ENCODE measurements at regions not wholly inside any gene's neighbourhood (a gene's known extent, or its start where the extent isn't known, plus 50 kb on each side); places are given as distances from the start of the nearest gene placed in this dataset.

- Histone ChIP-seq H3K27ac (ENCODE audit: insufficient read depth, low read depth, low read length) (no peak overlapping the region), H4K20me1 (replicated peaks; ENCODE audit: control insufficient read depth, extremely low read depth, insufficient read depth, low read length) (no peaks in the 10 kb centered on the region), H3K36me3 (ENCODE audit: control insufficient read depth in 2 of 2, extremely low read depth in 1 of 2, insufficient read depth in 2 of 2, low read length in 2 of 2) (no peaks in the 10 kb centered on the region), H3K9me3 (replicated peaks; ENCODE audit: control insufficient read depth, insufficient read depth, low read length) (no peaks in the 10 kb centered on the region), H3K4me2 (ENCODE audit: insufficient read depth, low read length) (no peak overlapping the region), H3K4me3 (replicated peaks in 1 of 3; ENCODE audit: insufficient read depth in 1 of 3, low read depth in 1 of 3, low read length in 3 of 3) (no peak overlapping the region), H3K4me1 (ENCODE audit: control insufficient read depth, extremely low read depth, insufficient read depth, low read length) (no peaks in the 10 kb centered on the region), H3K79me2 (ENCODE audit: control insufficient read depth, insufficient read depth, low read length) (no peaks in the 10 kb centered on the region), H3K27me3 (ENCODE audit: control insufficient read depth in 2 of 2, insufficient read depth in 2 of 2, low read length in 2 of 2) (no peaks in the 10 kb centered on the region), H3K9me1 (replicated peaks; ENCODE audit: control insufficient read depth, extremely low read depth, insufficient read depth, low read length) (no peaks in the 10 kb centered on the region), H2AFZ (ENCODE audit: low read depth, low read length) (no peak overlapping the region), H3K9ac (replicated peaks; ENCODE audit: extremely low read depth, insufficient read depth, low read length) (no peak overlapping the region)
- dilution Hi-C loops (cut with MboI; ENCODE audit: extremely low pct_ligation_motif_present, low sequenced_read_pairs), result no loop called here
- no TSS peak for BruUV-seq (replicated peaks)
- TF ChIP-seq EZH2 (IDR thresholded peaks at IDR 0.05; ENCODE audit: borderline replicate concordance, low read depth, low read length, severe bottlenecking), result no peak
- no peak for TF ChIP-seq CTCF (IDR thresholded peaks at IDR 0.05; ENCODE audit: extremely low read depth in 1 of 2, insufficient read depth in 1 of 2, low read depth in 1 of 2, low read length in 2 of 2)
- TF ChIP-seq JUN (IDR thresholded peaks at IDR 0.05; ENCODE audit: borderline replicate concordance, insufficient read depth, insufficient read length, low read depth), result no peak
- no peak for TF ChIP-seq GATA2 (IDR thresholded peaks at IDR 0.05; ENCODE audit: insufficient read depth, insufficient read length, low read depth, low read length)
- TF ChIP-seq FOS (IDR thresholded peaks at IDR 0.05; ENCODE audit: borderline replicate concordance, insufficient read depth, low read length), result no peak
- no peak for TF ChIP-seq POLR2AphosphoS5 (IDR thresholded peaks at IDR 0.05; ENCODE audit: insufficient read depth, low read depth, low read length)
- no peak for TF ChIP-seq MYC (IDR thresholded peaks at IDR 0.05; ENCODE audit: low read depth, low read length)
- no peak for TF ChIP-seq MAX (IDR thresholded peaks at IDR 0.05; ENCODE audit: insufficient read depth, insufficient read length)
- TF ChIP-seq POLR2A (IDR thresholded peaks at IDR 0.05; ENCODE audit: low read depth, low read length), result no peak
- intact Hi-C loops (cut with micrococcal nuclease), result no loop called here
- ChIA-PET CTCF (interaction anchor here (0.7 to 1.5 kb wide), 5 partner anchors 13 to 85 kb away, joined by 3 to 7 read pairs (median 3); no protein-coding TSS in a partner anchor), POLR2A (no interaction called here)
- FAIRE-seq (no peak), DNase-seq (ENCODE audit: low read depth, low spot score) (no peak)
Measured at GRCh38 chr18:27665264-27665799, 480.2 kb upstream of the CHST9 start.
